Tibial nerve (tissue), 3 donors: ENCODE measurements at regions not wholly inside any gene's neighbourhood (a gene's known extent, or its start where the extent isn't known, plus 50 kb on each side); places are given as distances from the start of the nearest gene placed in this dataset.

Experiments
- CTCF ChIP-seq, 5 experiments: fragments of 200-600 bp in 3 of 5; fragments of 450-650 bp in 2 of 5; sonication (generic) in 3 of 5; IDR thresholded peaks; one replicate each; pipeline ENCODE4 v1.5.1; 2016 to 2019; ENCODE audit warnings: antibody characterized with exemption in 5 of 5, mild to moderate bottlenecking in 3 of 5, moderate library complexity in 2 of 5
- POLR2A ChIP-seq, 2 donors: fragments of 450-650 bp; IDR thresholded peaks; one replicate each; pipeline ENCODE4 v1.6.1; 2017; ENCODE audit warnings: antibody characterized with exemption in 2 of 2, mild to moderate bottlenecking in 2 of 2, moderate library complexity in 2 of 2

GRCh38 chr6:112802144-112802543 lies 455.0 kb downstream of the RFPL4B start:
- TF ChIP-seq CTCF (IDR thresholded peaks at IDR 0.05), result no peak
- no peak for TF ChIP-seq POLR2A (IDR thresholded peaks at IDR 0.05)
